IPS-NIHi11 (cell line): ENCODE measurements at regions not wholly inside any gene's neighbourhood (a gene's known extent, or its start where the extent isn't known, plus 50 kb on each side); places are given as distances from the start of the nearest gene placed in this dataset.
"Not testable (repeated sequence)": the region's sequence is repeated elsewhere in the genome, so short reads cannot be mapped to it uniquely, and the experiment has no call there.

ENCODE experiments used
- DNase-seq: peaks from one replicate; pipeline ENCODE4 v3.0.0; 2012; ENCODE audit warnings: mixed read lengths, low spot score

- no peak for DNase-seq
These were observed 221.1 kb upstream of the EDNRB start for GRCh38 chr13:78139765-78140164.

GRCh38 chr13:78138756-78139155 is 220.1 kb upstream of the EDNRB start:
- no peak for DNase-seq

GRCh38 chr13:78137404-78138142 is 218.9 kb upstream of the EDNRB start:
- peak; percentile 61 for DNase-seq

GRCh38 chr13:78136966-78137365 is 218.3 kb upstream of the EDNRB start:
- no peak for DNase-seq

GRCh38 chr13:78133511-78133910 is 214.9 kb upstream of the EDNRB start:
- DNase-seq, result no peak

- no peak for DNase-seq
These were observed 213.2 kb upstream of the EDNRB start for GRCh38 chr13:78131811-78132210.

GRCh38 chr13:78131346-78131745 is 212.7 kb upstream of the EDNRB start:
- no peak for DNase-seq

- DNase-seq, result no peak
These were observed 211.2 kb upstream of the EDNRB start for GRCh38 chr13:78129823-78130222.

- no peak for DNase-seq
These were observed 210.7 kb upstream of the EDNRB start for GRCh38 chr13:78129359-78129758.

GRCh38 chr13:78121459-78122348 is 203.1 kb upstream of the EDNRB start:
- peak; percentile 46 for DNase-seq

GRCh38 chr13:78121001-78121400 is 202.4 kb upstream of the EDNRB start:
- DNase-seq, result no peak

GRCh38 chr13:78120144-78120543 is 201.5 kb upstream of the EDNRB start:
- not testable (repeated sequence) for DNase-seq

GRCh38 chr13:78117070-78117469 is 198.4 kb upstream of the EDNRB start:
- DNase-seq, result not testable (repeated sequence)

GRCh38 chr13:78105656-78106055 is 187.0 kb upstream of the EDNRB start:
- no peak for DNase-seq

- DNase-seq, result no peak
These were observed 185.3 kb upstream of the EDNRB start for GRCh38 chr13:78103936-78104335.

- DNase-seq, result no peak
These were observed 184.1 kb upstream of the EDNRB start for GRCh38 chr13:78102741-78103140.

GRCh38 chr13:78102121-78102677 is 183.6 kb upstream of the EDNRB start:
- DNase-seq, result no peak

- no peak for DNase-seq
These were observed 181.9 kb upstream of the EDNRB start for GRCh38 chr13:78100486-78100885.

GRCh38 chr13:78098249-78098648 is 179.6 kb upstream of the EDNRB start:
- no peak for DNase-seq

GRCh38 chr13:78096221-78096620 is 177.6 kb upstream of the EDNRB start:
- DNase-seq, result no peak

GRCh38 chr13:78087966-78088678 is 169.5 kb upstream of the EDNRB start:
- no peak for DNase-seq
